H1 (cell line): ENCODE measurements at regions not wholly inside any gene's neighbourhood (a gene's known extent, or its start where the extent isn't known, plus 50 kb on each side); places are given as distances from the start of the nearest gene placed in this dataset.

Experiments used
- CHD7 ChIP-seq: fragments of 300-600 bp; sonication (generic); IDR thresholded peaks from 2 replicates; pipeline ENCODE4 v1.7.1; 2012; ENCODE audit warnings: low read length, moderate library complexity, mild to moderate bottlenecking, inconsistent platforms; ENCODE audit not compliant: insufficient replicate concordance
- JUN ChIP-seq: IDR thresholded peaks from 2 replicates; pipeline ENCODE4 v1.6.1; 2011; ENCODE audit warnings: low read depth, mild to moderate bottlenecking, improper control_type of control experiment, low read length
- KDM4A ChIP-seq: IDR thresholded peaks from one replicate; pipeline ENCODE4 v1.7.1; 2012; ENCODE audit warnings: low read depth, mild to moderate bottlenecking, moderate library complexity, low read length, inconsistent platforms; ENCODE audit not compliant: severe bottlenecking
- RFX5 ChIP-seq: IDR thresholded peaks from 2 replicates; pipeline ENCODE4 v1.6.1; 2011; ENCODE audit warnings: low read depth, low read length, improper control_type of control experiment, borderline replicate concordance

- TF ChIP-seq CHD7 = no peak
- TF ChIP-seq RFX5 = no peak
- TF ChIP-seq JUN = no peak
- no peak for TF ChIP-seq KDM4A
- TF ChIP-seq, all 59 proteins: peak for 0
These were observed 74.9 kb downstream of the TDRD15 start (continued) for GRCh38 chr2:21198637-21199036.
